ENCODE measurements at regions not wholly inside any gene's neighbourhood (a gene's known extent, or its start where the extent isn't known, plus 50 kb on each side); places are given as distances from the start of the nearest gene placed in this dataset.
"Not testable (repeated sequence)": the region's sequence is repeated elsewhere in the genome, so short reads cannot be mapped to it uniquely, and the experiment has no call there.

- not testable (repeated sequence) for TF ChIP-seq CTCF, POLR2A (IDR thresholded peaks at IDR 0.05)
Measured at GRCh38 chr1:206374725-206375124, 95.6 kb upstream of the IKBKE start.
